Lower leg skin (tissue), 4 donors: ENCODE measurements at regions not wholly inside any gene's neighbourhood (a gene's known extent, or its start where the extent isn't known, plus 50 kb on each side); places are given as distances from the start of the nearest gene placed in this dataset.

Experiments used
- DNase-seq, 2 donors: peaks; one replicate each; pipeline ENCODE4 v3.0.0-alpha.2; 2019; ENCODE audit warnings: low spot score in 2 of 2
- H3K4me3 ChIP-seq: fragments of 200-600 bp; sonication (generic); 2 replicates; pipeline ENCODE4 v1.5.1; 2017; ENCODE audit warnings: mild to moderate bottlenecking, low read depth; ENCODE audit not compliant: poor library complexity, severe bottlenecking
- POLR2A ChIP-seq, 2 donors: fragments of 450-650 bp; IDR thresholded peaks; one replicate each; pipeline ENCODE4 v1.6.1; 2016 to 2017; ENCODE audit warnings: antibody characterized with exemption in 2 of 2, mild to moderate bottlenecking in 1 of 2, moderate library complexity in 1 of 2
- WGBS, 2 donors: methylation state at CpG; one replicate each; pipeline ENCODE4 v1.1.5; 2018; 5-methylcytosine and 5-hydroxymethylcytosine counted together
- intact Hi-C: fragments of 100-400 bp; cut with DNase I; formaldehyde crosslinking; loops from one replicate; pipeline ENCODE4 v1.15.0; 2023; ENCODE audit warnings: low total_unique reads
- TF ChIP-seq, protein P1 (sequence below), 3 donors: fragments of 450-650 bp; IDR thresholded peaks; one replicate each; pipeline ENCODE4 v1.5.1; 2016; ENCODE audit warnings: antibody characterized with exemption in 3 of 3, mild to moderate bottlenecking in 3 of 3, moderate library complexity in 2 of 3

DNA sequence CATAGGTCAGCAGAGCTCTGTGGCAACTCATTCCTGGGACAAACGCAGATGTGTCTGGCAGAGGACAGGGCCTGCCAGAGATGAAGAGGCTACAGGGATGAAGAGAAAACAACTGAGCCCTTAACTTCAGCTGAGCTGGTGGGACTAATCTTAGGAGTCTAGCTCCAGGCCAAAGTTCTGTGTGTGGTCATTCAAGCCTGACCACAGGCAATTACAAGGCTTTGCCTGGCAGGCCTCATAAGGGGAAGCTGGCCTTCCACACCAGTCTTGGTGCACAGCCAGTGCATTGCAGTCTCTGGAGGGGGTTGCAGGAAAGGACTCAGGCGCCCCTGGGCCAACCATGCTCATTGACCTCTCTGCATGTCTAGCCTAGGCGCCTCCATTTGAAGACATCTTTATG, 127.6 kb upstream of the DAAM1 start:
- TF ChIP-seq, protein P1, sequence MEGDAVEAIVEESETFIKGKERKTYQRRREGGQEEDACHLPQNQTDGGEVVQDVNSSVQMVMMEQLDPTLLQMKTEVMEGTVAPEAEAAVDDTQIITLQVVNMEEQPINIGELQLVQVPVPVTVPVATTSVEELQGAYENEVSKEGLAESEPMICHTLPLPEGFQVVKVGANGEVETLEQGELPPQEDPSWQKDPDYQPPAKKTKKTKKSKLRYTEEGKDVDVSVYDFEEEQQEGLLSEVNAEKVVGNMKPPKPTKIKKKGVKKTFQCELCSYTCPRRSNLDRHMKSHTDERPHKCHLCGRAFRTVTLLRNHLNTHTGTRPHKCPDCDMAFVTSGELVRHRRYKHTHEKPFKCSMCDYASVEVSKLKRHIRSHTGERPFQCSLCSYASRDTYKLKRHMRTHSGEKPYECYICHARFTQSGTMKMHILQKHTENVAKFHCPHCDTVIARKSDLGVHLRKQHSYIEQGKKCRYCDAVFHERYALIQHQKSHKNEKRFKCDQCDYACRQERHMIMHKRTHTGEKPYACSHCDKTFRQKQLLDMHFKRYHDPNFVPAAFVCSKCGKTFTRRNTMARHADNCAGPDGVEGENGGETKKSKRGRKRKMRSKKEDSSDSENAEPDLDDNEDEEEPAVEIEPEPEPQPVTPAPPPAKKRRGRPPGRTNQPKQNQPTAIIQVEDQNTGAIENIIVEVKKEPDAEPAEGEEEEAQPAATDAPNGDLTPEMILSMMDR (IDR thresholded peaks at IDR 0.05): no peak
- TF ChIP-seq POLR2A (IDR thresholded peaks at IDR 0.05): no peak
- 61 to 89% methylated on average over 3 of the region's 3 CpGs for WGBS, 2 donors
- no peak overlapping the region for H3K4me3 ChIP-seq
- DNase-seq: no peak
- intact Hi-C loops: no loop called here

DNA sequence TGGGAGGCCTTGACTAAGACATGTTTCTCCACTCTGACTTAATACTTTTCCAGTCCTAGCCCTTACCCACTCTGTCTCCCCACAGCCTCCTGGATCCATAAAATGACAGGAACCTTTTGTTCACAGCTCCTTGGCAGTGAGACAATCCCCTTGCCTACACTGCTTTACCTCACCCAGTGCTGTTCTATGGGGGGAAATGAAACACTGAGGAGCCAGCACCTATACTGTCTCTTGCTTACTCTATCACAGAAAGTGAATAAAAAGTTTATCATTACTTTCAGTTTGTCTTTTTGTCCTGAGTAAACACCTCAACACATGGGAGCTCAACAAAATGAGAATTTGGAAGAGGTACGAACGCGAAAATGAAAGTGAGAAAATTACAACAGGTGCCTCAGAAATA, 127.2 kb upstream of the DAAM1 start:
- WGBS, 2 donors: 64 to 80% methylated on average over 3 of the region's 3 CpGs
- DNase-seq: no peak
- TF ChIP-seq, protein P1 (IDR thresholded peaks at IDR 0.05): no peak
- no peak for TF ChIP-seq POLR2A (IDR thresholded peaks at IDR 0.05)
- intact Hi-C loops: no loop called here
- H3K4me3 ChIP-seq: no peak overlapping the region

DNA sequence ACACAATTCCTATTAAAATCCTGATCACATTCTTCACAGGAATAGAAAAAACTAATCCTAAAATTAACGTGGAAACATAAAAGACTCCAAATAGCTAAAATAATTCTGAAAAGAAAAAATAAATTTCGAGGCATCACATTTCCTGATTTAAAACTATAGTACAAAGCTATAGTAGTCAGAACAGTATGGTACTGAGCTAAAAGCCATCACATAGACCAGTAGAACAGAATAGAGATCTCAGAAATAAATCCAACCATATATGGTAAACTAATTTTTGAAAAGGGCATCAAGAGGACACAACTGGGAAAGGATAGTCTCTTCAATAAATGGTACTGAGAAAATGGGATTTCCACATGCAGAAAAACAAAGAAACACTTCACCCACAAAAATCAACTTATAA, 125.2 kb upstream of the DAAM1 start:
- H3K4me3 ChIP-seq: no peak overlapping the region
- no peak for TF ChIP-seq POLR2A (IDR thresholded peaks at IDR 0.05)
- TF ChIP-seq, protein P1 (IDR thresholded peaks at IDR 0.05): no peak
- DNase-seq: no peak
- intact Hi-C loops: no loop called here
- WGBS, 2 donors: 47 to 76% methylated on average over 2 of the region's 2 CpGs

DNA sequence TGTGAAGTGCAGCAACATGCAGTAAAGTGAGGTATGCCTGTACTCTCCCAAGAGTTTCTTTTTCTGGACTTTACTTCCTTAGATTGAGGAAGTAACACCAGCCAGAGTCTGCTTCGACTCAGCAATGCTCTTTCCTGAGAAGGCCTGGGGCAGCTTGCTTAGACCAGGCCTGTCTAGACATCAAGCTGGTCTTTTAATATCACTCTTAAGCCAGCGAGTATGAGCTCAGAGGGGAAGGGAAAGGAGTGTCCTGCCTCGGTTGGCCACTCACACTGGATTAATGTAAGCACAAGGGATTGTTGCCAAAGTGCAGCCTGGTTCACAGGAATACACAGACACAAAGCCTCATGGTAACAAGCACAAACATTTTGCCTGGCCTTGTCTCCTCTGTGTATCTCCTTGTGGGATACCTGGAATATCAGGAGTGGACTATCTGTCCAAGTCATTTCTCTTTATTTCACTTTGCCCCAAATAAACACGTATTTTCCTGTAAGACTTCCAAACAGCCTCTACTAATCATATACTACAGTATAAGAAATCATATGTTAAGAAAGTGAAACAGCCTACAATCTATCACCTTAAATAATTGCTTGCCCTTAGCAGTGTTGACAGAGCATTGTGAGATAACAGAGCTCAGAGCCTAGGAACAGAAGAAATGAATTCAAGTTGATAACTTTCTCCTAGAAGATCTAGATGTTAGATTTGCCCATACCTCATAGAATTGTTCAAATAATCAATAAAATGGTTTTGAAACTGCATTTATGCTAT, 121.2 kb upstream of the DAAM1 start:
- H3K4me3 ChIP-seq: no peak overlapping the region
- TF ChIP-seq, protein P1 (IDR thresholded peaks at IDR 0.05): no peak
- no peak for TF ChIP-seq POLR2A (IDR thresholded peaks at IDR 0.05)
- DNase-seq: no peak
- intact Hi-C loops: no loop called here
- 24 to 35% methylated on average over 4 of the region's 4 CpGs for WGBS, 2 donors

DNA sequence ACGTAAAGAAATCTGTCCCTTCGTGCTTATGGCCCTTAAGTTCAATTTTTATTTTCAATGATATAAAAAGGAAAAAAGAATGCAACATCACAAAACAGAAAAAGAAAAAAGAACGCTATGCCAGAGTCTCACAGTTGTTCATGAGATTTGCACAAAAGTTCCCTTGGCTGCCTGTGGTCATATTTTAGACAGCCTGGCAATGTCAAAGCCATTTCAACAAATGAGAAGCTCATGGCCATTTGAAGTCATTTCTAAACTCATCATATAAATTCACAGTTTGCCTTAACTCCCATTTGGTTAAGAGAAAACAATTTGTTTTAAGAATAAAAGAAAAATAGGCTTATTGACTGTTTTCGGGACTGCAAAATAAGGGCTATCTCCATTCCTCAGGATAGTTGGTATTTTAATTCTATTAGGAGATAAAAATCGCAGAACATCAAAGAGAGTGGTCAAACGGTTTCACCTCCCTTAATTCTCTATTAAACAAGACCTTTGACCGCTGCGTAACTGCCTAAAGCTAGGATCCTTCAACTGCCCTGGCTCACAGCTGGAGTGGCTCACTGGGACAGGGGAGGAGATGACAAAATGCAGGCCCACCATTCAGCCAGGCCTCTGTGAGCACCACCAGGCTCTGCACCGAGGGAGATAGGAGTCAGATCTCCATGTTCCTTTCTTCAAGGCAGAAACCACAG, 119.2 kb upstream of the DAAM1 start:
- H3K4me3 ChIP-seq: no peak overlapping the region
- WGBS, 2 donors: 81 to 88% methylated on average over 9 of the region's 9 CpGs
- no peak for TF ChIP-seq POLR2A (IDR thresholded peaks at IDR 0.05)
- TF ChIP-seq, protein P1 (IDR thresholded peaks at IDR 0.05): no peak
- intact Hi-C loops: no loop called here
- DNase-seq: no peak
